ENCODE measurements at regions not wholly inside any gene's neighbourhood (a gene's known extent, or its start where the extent isn't known, plus 50 kb on each side); places are given as distances from the start of the nearest gene placed in this dataset.

DNA sequence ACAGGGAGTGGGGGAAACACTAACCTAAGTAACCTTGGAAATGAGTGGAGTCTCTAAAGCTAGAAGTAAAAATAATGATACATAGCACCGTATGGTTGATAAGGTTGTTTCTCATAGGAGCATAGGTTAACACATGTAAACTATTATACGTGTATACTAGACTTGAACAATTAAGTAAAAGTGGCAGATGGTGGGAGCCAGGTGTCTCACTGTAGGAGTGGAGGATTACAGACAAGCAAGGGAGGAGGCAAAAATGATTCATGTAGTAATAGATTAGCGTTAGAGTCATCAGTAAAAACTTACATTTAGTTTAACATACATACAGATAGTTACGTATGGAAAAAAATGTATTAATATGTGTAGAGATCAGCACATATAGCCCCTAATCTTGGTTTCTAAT is 138.4 kb upstream of the DSCAM start:
- no peaks in the 10 kb centered on the region for H3K36me3 ChIP-seq (ENCODE audit: insufficient read depth, low read depth, low read length)
- no peak overlapping the region for H3K9ac ChIP-seq (ENCODE audit: low read depth, low read length)
- no peak overlapping the region for H3K4me3 ChIP-seq (ENCODE audit: low read length)
- H3K9me3 ChIP-seq (ENCODE audit: insufficient read depth, low read depth, low read length), result peaks cover 12% of the 10 kb centered on the region; the same call in 1 of the 2 replicates
- H3K27me3 ChIP-seq (ENCODE audit: insufficient read depth, low read length), result no peaks in the 10 kb centered on the region
- no peaks in the 10 kb centered on the region for H3K4me1 ChIP-seq (ENCODE audit: insufficient read depth, low read length)
- H3K27ac ChIP-seq (ENCODE audit: low read length), result no peak overlapping the region

- H3K4me3 ChIP-seq (ENCODE audit: low read length), result no peak overlapping the region
- no peak overlapping the region for H3K27ac ChIP-seq (ENCODE audit: low read length)
- no peaks in the 10 kb centered on the region for H3K36me3 ChIP-seq (ENCODE audit: insufficient read depth, low read depth, low read length)
- no peak overlapping the region for H3K9ac ChIP-seq (ENCODE audit: low read depth, low read length)
- H3K9me3 ChIP-seq (ENCODE audit: insufficient read depth, low read depth, low read length), result no peaks in the 10 kb centered on the region
- no peaks in the 10 kb centered on the region for H3K27me3 ChIP-seq (ENCODE audit: insufficient read depth, low read length)
- no peaks in the 10 kb centered on the region for H3K4me1 ChIP-seq (ENCODE audit: insufficient read depth, low read length)
Observed at GRCh38 chr21:40990366-40990765, 143.4 kb upstream of the DSCAM start.

GRCh38 chr21:40997831-40998230 is 150.9 kb upstream of the DSCAM start:
- Histone ChIP-seq H3K4me1 (ENCODE audit: insufficient read depth, low read length) (no peaks in the 10 kb centered on the region), H3K9me3 (ENCODE audit: insufficient read depth, low read depth, low read length) (peaks cover 10% of the 10 kb centered on the region), H3K27me3 (ENCODE audit: insufficient read depth, low read length) (no peaks in the 10 kb centered on the region), H3K36me3 (ENCODE audit: insufficient read depth, low read depth, low read length) (no peaks in the 10 kb centered on the region), H3K27ac (ENCODE audit: low read length) (no peak overlapping the region), H3K9ac (ENCODE audit: low read depth, low read length) (no peak overlapping the region), H3K4me3 (ENCODE audit: low read length) (no peak overlapping the region)

DNA sequence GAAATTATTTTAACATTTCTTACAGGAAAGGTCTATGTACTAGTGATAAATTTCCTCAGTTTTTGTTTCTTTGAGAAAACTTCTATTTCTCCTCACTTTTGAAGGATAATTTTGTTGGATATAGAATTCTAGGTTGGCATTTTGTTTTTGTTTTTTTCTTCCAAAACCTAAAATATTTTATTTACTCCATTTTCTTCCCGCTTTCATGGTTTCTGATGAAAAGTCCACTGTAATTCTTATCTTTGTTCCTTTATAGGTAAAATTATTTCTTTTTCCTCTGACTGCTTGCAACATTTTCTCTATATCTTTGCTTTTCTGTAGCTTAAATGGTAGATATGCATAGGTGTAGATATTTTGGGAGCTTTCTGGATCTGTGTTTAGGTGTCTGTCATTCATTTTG is 153.9 kb upstream of the DSCAM start:
- H3K4me1 ChIP-seq (ENCODE audit: insufficient read depth, low read length), result no peaks in the 10 kb centered on the region
- no peaks in the 10 kb centered on the region for H3K27me3 ChIP-seq (ENCODE audit: insufficient read depth, low read length)
- H3K9me3 ChIP-seq (ENCODE audit: insufficient read depth, low read depth, low read length), result peaks cover 10% of the 10 kb centered on the region
- H3K36me3 ChIP-seq (ENCODE audit: insufficient read depth, low read depth, low read length), result no peaks in the 10 kb centered on the region
- H3K27ac ChIP-seq (ENCODE audit: low read length), result no peak overlapping the region
- H3K9ac ChIP-seq (ENCODE audit: low read depth, low read length), result no peak overlapping the region
- H3K4me3 ChIP-seq (ENCODE audit: low read length), result no peak overlapping the region

DNA sequence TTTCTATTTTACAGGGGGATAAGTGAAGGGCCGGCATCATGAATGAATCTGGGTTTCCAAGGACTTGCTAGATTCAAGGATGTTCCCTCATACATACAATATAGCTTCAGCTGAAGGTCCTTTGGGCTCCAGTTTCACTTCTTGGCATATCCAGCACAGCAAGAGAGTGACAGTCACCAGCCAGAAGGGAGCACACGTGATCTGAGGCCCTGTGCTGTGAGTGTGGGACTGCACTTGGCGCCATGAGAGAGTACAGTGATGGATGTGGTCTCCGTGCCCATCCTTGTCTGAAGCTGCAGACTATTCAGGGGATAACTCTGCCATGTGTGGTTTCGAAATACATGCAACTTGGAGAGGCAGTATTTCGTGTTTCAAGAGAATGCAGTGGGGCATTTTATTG is 159.7 kb upstream of the DSCAM start:
- Histone ChIP-seq H3K9me3 (ENCODE audit: insufficient read depth, low read depth, low read length) (no peaks in the 10 kb centered on the region; the same call in 1 of the 2 replicates), H3K4me1 (ENCODE audit: insufficient read depth, low read length) (no peaks in the 10 kb centered on the region), H3K9ac (ENCODE audit: low read depth, low read length) (no peak overlapping the region), H3K4me3 (ENCODE audit: low read length) (no peak overlapping the region), H3K36me3 (ENCODE audit: insufficient read depth, low read depth, low read length) (no peaks in the 10 kb centered on the region), H3K27ac (ENCODE audit: low read length) (no peak overlapping the region), H3K27me3 (ENCODE audit: insufficient read depth, low read length) (no peaks in the 10 kb centered on the region)

DNA sequence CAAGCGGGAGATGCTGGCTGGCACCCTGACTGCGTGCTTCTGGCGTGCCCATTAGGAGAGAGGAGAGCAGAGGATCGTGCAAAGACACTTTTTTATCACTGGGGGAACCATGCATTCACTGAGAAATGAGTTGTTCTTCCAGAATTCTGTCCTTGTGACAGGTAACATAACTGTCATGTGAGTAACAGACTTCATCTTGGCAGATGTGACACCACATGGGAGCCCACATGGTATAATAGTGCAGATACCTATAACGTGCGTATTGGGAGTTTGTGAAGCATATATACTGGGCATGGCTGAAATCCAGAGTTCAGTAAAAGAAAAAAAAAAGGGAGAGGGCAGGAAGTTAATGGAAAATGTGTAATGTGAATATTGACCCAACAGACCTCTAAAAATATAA is 159.6 kb upstream of the BACE2 start:
- H3K27me3 ChIP-seq (ENCODE audit: insufficient read depth, low read length), result no peaks in the 10 kb centered on the region
- H3K4me3 ChIP-seq (ENCODE audit: low read length), result no peak overlapping the region
- H3K36me3 ChIP-seq (ENCODE audit: insufficient read depth, low read depth, low read length), result no peaks in the 10 kb centered on the region
- H3K9me3 ChIP-seq (ENCODE audit: insufficient read depth, low read depth, low read length), result no peaks in the 10 kb centered on the region
- no peak overlapping the region for H3K9ac ChIP-seq (ENCODE audit: low read depth, low read length)
- H3K27ac ChIP-seq (ENCODE audit: low read length), result no peak overlapping the region
- H3K4me1 ChIP-seq (ENCODE audit: insufficient read depth, low read length), result no peaks in the 10 kb centered on the region

GRCh38 chr21:41008974-41009373 is 159.0 kb upstream of the BACE2 start:
- Histone ChIP-seq H3K4me1 (ENCODE audit: insufficient read depth, low read length) (no peaks in the 10 kb centered on the region), H3K9ac (ENCODE audit: low read depth, low read length) (no peak overlapping the region), H3K9me3 (ENCODE audit: insufficient read depth, low read depth, low read length) (no peaks in the 10 kb centered on the region), H3K36me3 (ENCODE audit: insufficient read depth, low read depth, low read length) (no peaks in the 10 kb centered on the region), H3K4me3 (ENCODE audit: low read length) (no peak overlapping the region), H3K27me3 (ENCODE audit: insufficient read depth, low read length) (no peaks in the 10 kb centered on the region), H3K27ac (ENCODE audit: low read length) (no peak overlapping the region)

GRCh38 chr21:41009398-41010100 is 158.4 kb upstream of the BACE2 start:
- Histone ChIP-seq H3K4me3 (ENCODE audit: low read length) (no peak overlapping the region), H3K36me3 (ENCODE audit: insufficient read depth, low read depth, low read length) (no peaks in the 10 kb centered on the region), H3K4me1 (ENCODE audit: insufficient read depth, low read length) (no peaks in the 10 kb centered on the region), H3K27ac (ENCODE audit: low read length) (no peak overlapping the region), H3K27me3 (ENCODE audit: insufficient read depth, low read length) (no peaks in the 10 kb centered on the region), H3K9ac (ENCODE audit: low read depth, low read length) (no peak overlapping the region), H3K9me3 (ENCODE audit: insufficient read depth, low read depth, low read length) (no peaks in the 10 kb centered on the region)

DNA sequence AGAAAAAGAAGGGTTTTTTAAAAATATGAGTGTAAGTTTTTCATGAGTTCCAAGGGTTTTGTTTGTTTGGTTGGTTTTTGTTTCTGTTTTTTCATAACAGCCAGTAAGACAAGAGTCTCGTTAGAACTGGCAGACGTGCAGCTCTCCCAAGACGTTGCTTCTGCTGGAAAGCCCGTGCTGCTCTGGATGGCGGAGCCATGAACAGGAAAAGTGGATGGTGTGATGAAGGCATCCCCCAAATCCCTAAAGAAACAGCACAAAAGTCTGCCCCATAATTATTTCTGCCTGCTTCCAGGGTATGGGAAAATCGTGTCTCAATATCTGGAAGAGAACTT is 157.9 kb upstream of the BACE2 start:
- H3K27me3 ChIP-seq (ENCODE audit: insufficient read depth, low read length), result no peaks in the 10 kb centered on the region
- H3K9me3 ChIP-seq (ENCODE audit: insufficient read depth, low read depth, low read length), result no peaks in the 10 kb centered on the region
- H3K27ac ChIP-seq (ENCODE audit: low read length), result no peak overlapping the region
- H3K4me3 ChIP-seq (ENCODE audit: low read length), result no peak overlapping the region
- H3K36me3 ChIP-seq (ENCODE audit: insufficient read depth, low read depth, low read length), result no peaks in the 10 kb centered on the region
- H3K4me1 ChIP-seq (ENCODE audit: insufficient read depth, low read length), result no peaks in the 10 kb centered on the region
- no peak overlapping the region for H3K9ac ChIP-seq (ENCODE audit: low read depth, low read length)

DNA sequence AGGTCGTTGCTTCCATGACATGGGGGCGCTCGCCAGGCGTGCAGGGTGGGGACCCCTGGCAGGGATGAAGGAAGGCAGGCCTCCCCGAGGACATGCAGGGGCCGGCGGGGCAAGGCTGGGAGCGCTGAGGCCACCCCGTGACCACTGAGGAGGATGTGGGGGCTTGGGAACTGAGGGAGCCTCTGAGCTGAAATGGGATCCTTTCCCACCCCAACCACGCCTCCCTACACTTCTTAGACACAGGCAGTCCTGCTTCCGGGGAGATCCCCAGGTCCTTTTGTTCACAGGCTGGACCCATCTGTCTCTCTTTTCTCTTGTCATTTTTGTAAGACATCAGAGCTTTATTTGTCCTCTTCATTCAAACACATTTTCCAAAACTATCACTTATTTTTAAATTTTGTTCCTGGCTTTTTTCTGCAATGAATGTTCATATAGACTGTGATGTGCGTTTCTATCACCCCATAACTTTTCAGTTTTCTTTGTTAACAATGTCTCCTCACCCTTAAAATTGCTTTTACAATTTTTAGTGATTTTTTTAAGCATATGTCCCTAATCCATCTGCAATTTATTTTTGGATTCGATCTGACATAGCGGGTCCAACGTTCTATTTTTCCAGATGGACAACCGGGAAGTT is 156.7 kb upstream of the BACE2 start:
- Histone ChIP-seq H3K4me1 (ENCODE audit: insufficient read depth, low read length) (no peaks in the 10 kb centered on the region), H3K9me3 (ENCODE audit: insufficient read depth, low read depth, low read length) (no peaks in the 10 kb centered on the region), H3K36me3 (ENCODE audit: insufficient read depth, low read depth, low read length) (no peaks in the 10 kb centered on the region), H3K27ac (ENCODE audit: low read length) (no peak overlapping the region), H3K27me3 (ENCODE audit: insufficient read depth, low read length) (no peaks in the 10 kb centered on the region), H3K4me3 (ENCODE audit: low read length) (no peak overlapping the region), H3K9ac (ENCODE audit: low read depth, low read length) (no peak overlapping the region)

- Histone ChIP-seq H3K27me3 (ENCODE audit: insufficient read depth, low read length) (no peaks in the 10 kb centered on the region), H3K27ac (ENCODE audit: low read length) (no peak overlapping the region), H3K36me3 (ENCODE audit: insufficient read depth, low read depth, low read length) (no peaks in the 10 kb centered on the region), H3K9me3 (ENCODE audit: insufficient read depth, low read depth, low read length) (no peaks in the 10 kb centered on the region), H3K9ac (ENCODE audit: low read depth, low read length) (no peak overlapping the region), H3K4me1 (ENCODE audit: insufficient read depth, low read length) (no peaks in the 10 kb centered on the region), H3K4me3 (ENCODE audit: low read length) (no peak overlapping the region)
Observed at GRCh38 chr21:41011951-41012366, 156.0 kb upstream of the BACE2 start.

DNA sequence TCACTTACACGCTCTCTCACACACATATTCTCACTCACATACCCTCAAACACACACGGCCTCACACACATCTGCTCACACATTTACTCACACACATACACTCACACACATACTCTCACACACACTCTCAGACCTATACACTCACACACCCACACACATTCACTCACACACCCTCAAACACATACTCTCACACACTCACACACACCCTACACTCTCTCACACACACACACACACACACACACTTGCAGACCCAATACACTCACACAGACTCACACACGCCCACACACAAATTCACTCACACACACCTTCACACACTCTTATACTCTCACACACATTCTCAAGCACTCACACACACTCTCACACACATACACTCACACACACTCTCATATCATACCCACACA is 155.5 kb upstream of the BACE2 start:
- Histone ChIP-seq H3K4me1 (ENCODE audit: insufficient read depth, low read length) (no peaks in the 10 kb centered on the region), H3K4me3 (ENCODE audit: low read length) (no peak overlapping the region), H3K9ac (ENCODE audit: low read depth, low read length) (no peak overlapping the region), H3K9me3 (ENCODE audit: insufficient read depth, low read depth, low read length) (no peaks in the 10 kb centered on the region), H3K36me3 (ENCODE audit: insufficient read depth, low read depth, low read length) (no peaks in the 10 kb centered on the region), H3K27me3 (ENCODE audit: insufficient read depth, low read length) (no peaks in the 10 kb centered on the region), H3K27ac (ENCODE audit: low read length) (no peak overlapping the region)
